ENCODE measurements at regions not wholly inside any gene's neighbourhood (a gene's known extent, or its start where the extent isn't known, plus 50 kb on each side); places are given as distances from the start of the nearest gene placed in this dataset.

- Histone ChIP-seq H3K27ac (no peak overlapping the region), H3K4me3 (ENCODE audit: low read depth, low read length) (no peak overlapping the region), H3K9me3 (ENCODE audit: severe bottlenecking) (peaks cover 3% of the 10 kb centered on the region), H3K36me3 (no peaks in the 10 kb centered on the region), H3K27me3 (ENCODE audit: insufficient read depth, low read depth, severe bottlenecking) (no peaks in the 10 kb centered on the region)
- no peak for DNase-seq
- no peak for TF ChIP-seq CTCF (IDR thresholded peaks at IDR 0.05; ENCODE audit: low read depth, low read length)
Measured at GRCh38 chr6:22658934-22659333, 89.6 kb downstream of the HDGFL1 start.

GRCh38 chr6:22664968-22665367 lies 95.6 kb downstream of the HDGFL1 start:
- Histone ChIP-seq H3K4me3 (ENCODE audit: low read depth, low read length) (no peak overlapping the region), H3K9me3 (ENCODE audit: severe bottlenecking) (peaks cover 3% of the 10 kb centered on the region), H3K36me3 (no peaks in the 10 kb centered on the region), H3K27ac (no peak overlapping the region), H3K27me3 (ENCODE audit: insufficient read depth, low read depth, severe bottlenecking) (no peaks in the 10 kb centered on the region)
- no peak for DNase-seq
- no peak for TF ChIP-seq CTCF (IDR thresholded peaks at IDR 0.05; ENCODE audit: low read depth, low read length)

GRCh38 chr6:22666021-22666420 lies 96.7 kb downstream of the HDGFL1 start:
- Histone ChIP-seq H3K27ac (no peak overlapping the region), H3K36me3 (no peaks in the 10 kb centered on the region), H3K4me3 (ENCODE audit: low read depth, low read length) (no peak overlapping the region), H3K9me3 (ENCODE audit: severe bottlenecking) (peaks cover 3% of the 10 kb centered on the region), H3K27me3 (ENCODE audit: insufficient read depth, low read depth, severe bottlenecking) (no peaks in the 10 kb centered on the region)
- no peak for DNase-seq
- TF ChIP-seq CTCF (IDR thresholded peaks at IDR 0.05; ENCODE audit: low read depth, low read length): no peak

GRCh38 chr6:22666586-22666985 lies 97.2 kb downstream of the HDGFL1 start:
- Histone ChIP-seq H3K27ac (no peak overlapping the region), H3K27me3 (ENCODE audit: insufficient read depth, low read depth, severe bottlenecking) (no peaks in the 10 kb centered on the region), H3K4me3 (ENCODE audit: low read depth, low read length) (no peak overlapping the region), H3K9me3 (ENCODE audit: severe bottlenecking) (peaks cover 3% of the 10 kb centered on the region), H3K36me3 (no peaks in the 10 kb centered on the region)
- DNase-seq: no peak
- no peak for TF ChIP-seq CTCF (IDR thresholded peaks at IDR 0.05; ENCODE audit: low read depth, low read length)

- no peak overlapping the region for H3K4me3 ChIP-seq (ENCODE audit: low read depth, low read length)
- H3K27me3 ChIP-seq (ENCODE audit: insufficient read depth, low read depth, severe bottlenecking): no peaks in the 10 kb centered on the region
- no peaks in the 10 kb centered on the region for H3K36me3 ChIP-seq
- peaks cover 3% of the 10 kb centered on the region for H3K9me3 ChIP-seq (ENCODE audit: severe bottlenecking)
- TF ChIP-seq CTCF (IDR thresholded peaks at IDR 0.05; ENCODE audit: low read depth, low read length): no peak
- H3K27ac ChIP-seq: no peak overlapping the region
- DNase-seq: no peak
Measured at GRCh38 chr6:22667855-22668254, 98.5 kb downstream of the HDGFL1 start.

- H3K4me3 ChIP-seq (ENCODE audit: low read depth, low read length): no peak overlapping the region
- no peak for DNase-seq
- H3K27me3 ChIP-seq (ENCODE audit: insufficient read depth, low read depth, severe bottlenecking): no peaks in the 10 kb centered on the region
- H3K9me3 ChIP-seq (ENCODE audit: severe bottlenecking): peaks cover 3% of the 10 kb centered on the region
- H3K27ac ChIP-seq: no peak overlapping the region
- no peak for TF ChIP-seq CTCF (IDR thresholded peaks at IDR 0.05; ENCODE audit: low read depth, low read length)
- no peaks in the 10 kb centered on the region for H3K36me3 ChIP-seq
Measured at GRCh38 chr6:22668307-22668706, 98.9 kb downstream of the HDGFL1 start.
